ENCODE measurements at regions not wholly inside any gene's neighbourhood (a gene's known extent, or its start where the extent isn't known, plus 50 kb on each side); places are given as distances from the start of the nearest gene placed in this dataset.

- POLR2A ChIA-PET (ENCODE audit: low non-redundant PET) = no interaction called here
Measured at GRCh38 chr4:24703298-24703697, 92.1 kb upstream of the SOD3 start.

GRCh38 chr4:24704149-24704548 lies 91.2 kb upstream of the SOD3 start:
- Histone ChIP-seq H3K27me3 (replicated peaks; ENCODE audit: insufficient read depth, low read depth, low read length, poor library complexity) (peaks cover 5% of the 10 kb centered on the region), H3K4me1 (ENCODE audit: insufficient read depth, low read length, poor library complexity, severe bottlenecking) (no peaks in the 10 kb centered on the region), H3K9me3 (ENCODE audit: low read depth, low read length, poor library complexity, severe bottlenecking) (no peaks in the 10 kb centered on the region), H3K4me3 (ENCODE audit: low read depth, low read length, poor library complexity, severe bottlenecking) (no peak overlapping the region), H3K27ac (ENCODE audit: low read depth, low read length, poor library complexity, severe bottlenecking) (no peak overlapping the region), H3K36me3 (ENCODE audit: insufficient read depth, low read length, poor library complexity, severe bottlenecking) (no peaks in the 10 kb centered on the region)
- intact Hi-C loops (cut with micrococcal nuclease; ENCODE audit: unreplicated experiment) = no loop called here
- CTCF ChIA-PET = no interaction called here
- POLR2A ChIA-PET (ENCODE audit: low non-redundant PET) = no interaction called here
- no peak for TF ChIP-seq EZH2 (IDR thresholded peaks at IDR 0.05; ENCODE audit: borderline replicate concordance, low read depth, low read length, poor library complexity, severe bottlenecking)
- no peak for TF ChIP-seq CTCF (conservative IDR thresholded peaks at IDR 0.05; ENCODE audit: low read depth, low read length)
- DNase-seq (ENCODE audit: low spot score) = no peak
- no TSS peak for BruUV-seq (replicated peaks)

More at GRCh38 chr4:24703298-24703697, 92.1 kb upstream of the SOD3 start:
- Histone ChIP-seq H3K27me3 (replicated peaks; ENCODE audit: insufficient read depth, low read depth, low read length, poor library complexity) (peaks cover 5% of the 10 kb centered on the region), H3K4me3 (ENCODE audit: low read depth, low read length, poor library complexity, severe bottlenecking) (no peak overlapping the region), H3K4me1 (ENCODE audit: insufficient read depth, low read length, poor library complexity, severe bottlenecking) (no peaks in the 10 kb centered on the region), H3K9me3 (ENCODE audit: low read depth, low read length, poor library complexity, severe bottlenecking) (no peaks in the 10 kb centered on the region), H3K27ac (ENCODE audit: low read depth, low read length, poor library complexity, severe bottlenecking) (no peak overlapping the region), H3K36me3 (ENCODE audit: insufficient read depth, low read length, poor library complexity, severe bottlenecking) (no peaks in the 10 kb centered on the region)
- DNase-seq (ENCODE audit: low spot score) = no peak
- CTCF ChIA-PET = no interaction called here
- intact Hi-C loops (cut with micrococcal nuclease; ENCODE audit: unreplicated experiment) = no loop called here
- no TSS peak for BruUV-seq (replicated peaks)
- no peak for TF ChIP-seq CTCF (conservative IDR thresholded peaks at IDR 0.05; ENCODE audit: low read depth, low read length)
- TF ChIP-seq EZH2 (IDR thresholded peaks at IDR 0.05; ENCODE audit: borderline replicate concordance, low read depth, low read length, poor library complexity, severe bottlenecking) = no peak

- POLR2A ChIA-PET (ENCODE audit: low non-redundant PET) = no interaction called here
- no peak for TF ChIP-seq CTCF (conservative IDR thresholded peaks at IDR 0.05; ENCODE audit: low read depth, low read length)
- no peak for TF ChIP-seq EZH2 (IDR thresholded peaks at IDR 0.05; ENCODE audit: borderline replicate concordance, low read depth, low read length, poor library complexity, severe bottlenecking)
- H3K27ac ChIP-seq (ENCODE audit: low read depth, low read length, poor library complexity, severe bottlenecking) = no peak overlapping the region
- CTCF ChIA-PET = no interaction called here
- no peaks in the 10 kb centered on the region for H3K4me1 ChIP-seq (ENCODE audit: insufficient read depth, low read length, poor library complexity, severe bottlenecking)
- peaks cover 5% of the 10 kb centered on the region for H3K27me3 ChIP-seq (replicated peaks; ENCODE audit: insufficient read depth, low read depth, low read length, poor library complexity)
- H3K36me3 ChIP-seq (ENCODE audit: insufficient read depth, low read length, poor library complexity, severe bottlenecking) = no peaks in the 10 kb centered on the region
- no peak overlapping the region for H3K4me3 ChIP-seq (ENCODE audit: low read depth, low read length, poor library complexity, severe bottlenecking)
- no peak for DNase-seq (ENCODE audit: low spot score)
- no TSS peak for BruUV-seq (replicated peaks)
- intact Hi-C loops (cut with micrococcal nuclease; ENCODE audit: unreplicated experiment) = no loop called here
- H3K9me3 ChIP-seq (ENCODE audit: low read depth, low read length, poor library complexity, severe bottlenecking) = no peaks in the 10 kb centered on the region
Measured at GRCh38 chr4:24705016-24705753, 90.2 kb upstream of the SOD3 start.

All from A673 (cell line).